IMR-90 (cell line): ENCODE measurements at regions not wholly inside any gene's neighbourhood (a gene's known extent, or its start where the extent isn't known, plus 50 kb on each side); places are given as distances from the start of the nearest gene placed in this dataset.

Experiments
- BHLHE40 ChIP-seq: fragments of 150-350 bp; IDR thresholded peaks from 2 replicates; pipeline ENCODE4 v1.6.1; 2016; ENCODE audit warnings: mild to moderate bottlenecking, low read depth, low read length
- CEBPB ChIP-seq: IDR thresholded peaks from 2 replicates; pipeline ENCODE4 v1.6.1; 2012; ENCODE audit warnings: low read depth, low read length, improper control_type of control experiment
- CHD1 ChIP-seq: IDR thresholded peaks from 2 replicates; pipeline ENCODE4 v1.6.1; 2012; ENCODE audit warnings: low read depth, low read length, improper control_type of control experiment
- MAFK ChIP-seq: IDR thresholded peaks from 2 replicates; pipeline ENCODE4 v1.6.1; 2012; ENCODE audit warnings: low read depth, low read length, improper control_type of control experiment
- NFE2L2 ChIP-seq: fragments of 150-350 bp; IDR thresholded peaks from 2 replicates; pipeline ENCODE4 v1.6.1; 2016; ENCODE audit warnings: low read depth, mild to moderate bottlenecking, low read length
- POLR2A ChIP-seq: IDR thresholded peaks from 2 replicates; pipeline ENCODE4 v1.6.1; 2012; ENCODE audit warnings: mild to moderate bottlenecking, low read depth, low read length
- RAD21 ChIP-seq: IDR thresholded peaks from 2 replicates; pipeline ENCODE4 v1.6.1; 2012; ENCODE audit warnings: low read length, improper control_type of control experiment
- RCOR1 ChIP-seq: IDR thresholded peaks from 2 replicates; pipeline ENCODE4 v1.6.1; 2012; ENCODE audit warnings: mild to moderate bottlenecking, low read length, improper control_type of control experiment; ENCODE audit not compliant: insufficient replicate concordance
- RFX5 ChIP-seq: IDR thresholded peaks from 2 replicates; pipeline ENCODE4 v1.8.0; 2012; ENCODE audit warnings: low read depth, mild to moderate bottlenecking, low read length, moderate library complexity
- TF ChIP-seq, protein P1 (sequence below): conservative IDR thresholded peaks from 2 replicates; pipeline ENCODE4 v1.5.1; 2012; ENCODE audit warnings: mild to moderate bottlenecking, low read depth, low read length, improper control_type of control experiment
- TF ChIP-seq, protein P2 (sequence below): fragments of 150-350 bp; IDR thresholded peaks from 2 replicates; pipeline ENCODE4 v1.6.1; 2017; ENCODE audit warnings: mild to moderate bottlenecking, antibody characterized with exemption, low read length, low read depth
- TF ChIP-seq, protein P3 (sequence below): fragments of 150-350 bp; IDR thresholded peaks from 2 replicates; pipeline ENCODE4 v1.6.1; 2016; ENCODE audit warnings: low read depth, mild to moderate bottlenecking, low read length, moderate library complexity, borderline replicate concordance

DNA sequence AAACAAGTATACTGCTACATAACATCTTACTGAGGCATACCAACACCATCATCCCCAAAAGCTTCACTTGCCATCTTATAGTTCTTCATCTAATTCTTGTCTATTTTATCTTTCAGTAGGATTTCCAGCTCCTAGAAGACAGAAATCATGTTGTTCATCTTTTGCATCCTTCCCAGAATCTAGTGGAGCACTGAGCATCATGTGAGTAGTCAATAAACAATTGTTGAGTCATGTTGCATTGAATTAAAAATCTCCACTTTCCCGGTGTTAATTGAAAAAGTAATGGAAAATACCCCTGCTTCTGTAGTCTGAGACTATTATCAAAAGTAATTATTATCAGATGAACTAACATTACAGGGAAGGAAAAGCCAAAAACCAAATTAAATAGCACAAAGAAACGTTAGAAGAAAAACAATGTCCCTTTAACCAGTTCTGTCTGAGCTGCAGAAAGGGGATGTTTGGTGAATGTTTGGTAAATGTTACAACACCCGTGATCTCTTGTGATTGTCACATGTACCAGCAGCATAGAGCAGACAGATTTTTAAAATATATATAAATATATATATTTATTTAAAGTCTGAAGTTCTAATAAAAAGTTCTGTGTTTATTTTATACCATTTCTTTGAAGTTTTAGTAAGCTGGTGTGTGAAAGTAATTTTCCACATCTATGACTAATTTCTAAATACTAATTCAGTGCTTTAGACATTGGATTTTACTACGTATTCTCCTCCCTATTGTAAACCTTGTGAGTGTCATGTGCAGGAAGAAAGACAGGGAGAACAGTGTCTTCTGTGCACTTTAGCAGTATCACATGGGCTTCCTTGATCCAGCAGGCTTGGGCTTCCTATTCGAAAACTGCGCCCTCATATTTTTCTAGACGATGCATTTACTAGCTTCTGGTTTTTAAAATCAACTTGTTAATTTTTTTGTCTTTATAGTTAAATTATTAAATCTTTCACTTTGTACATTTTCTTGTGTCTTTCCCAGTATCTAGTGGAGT, 85.6 kb downstream of the RAP2B start:
- TF ChIP-seq CHD1 (no peak), POLR2A (no peak), RAD21 (no peak), CEBPB (no peak), MAFK (no peak), RCOR1 (no peak), RFX5 (no peak), BHLHE40 (no peak), NFE2L2 (no peak)
- TF ChIP-seq, protein P1, sequence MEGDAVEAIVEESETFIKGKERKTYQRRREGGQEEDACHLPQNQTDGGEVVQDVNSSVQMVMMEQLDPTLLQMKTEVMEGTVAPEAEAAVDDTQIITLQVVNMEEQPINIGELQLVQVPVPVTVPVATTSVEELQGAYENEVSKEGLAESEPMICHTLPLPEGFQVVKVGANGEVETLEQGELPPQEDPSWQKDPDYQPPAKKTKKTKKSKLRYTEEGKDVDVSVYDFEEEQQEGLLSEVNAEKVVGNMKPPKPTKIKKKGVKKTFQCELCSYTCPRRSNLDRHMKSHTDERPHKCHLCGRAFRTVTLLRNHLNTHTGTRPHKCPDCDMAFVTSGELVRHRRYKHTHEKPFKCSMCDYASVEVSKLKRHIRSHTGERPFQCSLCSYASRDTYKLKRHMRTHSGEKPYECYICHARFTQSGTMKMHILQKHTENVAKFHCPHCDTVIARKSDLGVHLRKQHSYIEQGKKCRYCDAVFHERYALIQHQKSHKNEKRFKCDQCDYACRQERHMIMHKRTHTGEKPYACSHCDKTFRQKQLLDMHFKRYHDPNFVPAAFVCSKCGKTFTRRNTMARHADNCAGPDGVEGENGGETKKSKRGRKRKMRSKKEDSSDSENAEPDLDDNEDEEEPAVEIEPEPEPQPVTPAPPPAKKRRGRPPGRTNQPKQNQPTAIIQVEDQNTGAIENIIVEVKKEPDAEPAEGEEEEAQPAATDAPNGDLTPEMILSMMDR = no peak
- TF ChIP-seq, protein P2, sequence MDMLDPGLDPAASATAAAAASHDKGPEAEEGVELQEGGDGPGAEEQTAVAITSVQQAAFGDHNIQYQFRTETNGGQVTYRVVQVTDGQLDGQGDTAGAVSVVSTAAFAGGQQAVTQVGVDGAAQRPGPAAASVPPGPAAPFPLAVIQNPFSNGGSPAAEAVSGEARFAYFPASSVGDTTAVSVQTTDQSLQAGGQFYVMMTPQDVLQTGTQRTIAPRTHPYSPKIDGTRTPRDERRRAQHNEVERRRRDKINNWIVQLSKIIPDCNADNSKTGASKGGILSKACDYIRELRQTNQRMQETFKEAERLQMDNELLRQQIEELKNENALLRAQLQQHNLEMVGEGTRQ = no peak
- TF ChIP-seq, protein P3, sequence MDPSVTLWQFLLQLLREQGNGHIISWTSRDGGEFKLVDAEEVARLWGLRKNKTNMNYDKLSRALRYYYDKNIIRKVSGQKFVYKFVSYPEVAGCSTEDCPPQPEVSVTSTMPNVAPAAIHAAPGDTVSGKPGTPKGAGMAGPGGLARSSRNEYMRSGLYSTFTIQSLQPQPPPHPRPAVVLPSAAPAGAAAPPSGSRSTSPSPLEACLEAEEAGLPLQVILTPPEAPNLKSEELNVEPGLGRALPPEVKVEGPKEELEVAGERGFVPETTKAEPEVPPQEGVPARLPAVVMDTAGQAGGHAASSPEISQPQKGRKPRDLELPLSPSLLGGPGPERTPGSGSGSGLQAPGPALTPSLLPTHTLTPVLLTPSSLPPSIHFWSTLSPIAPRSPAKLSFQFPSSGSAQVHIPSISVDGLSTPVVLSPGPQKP = no peak
